ENCODE measurements at regions not wholly inside any gene's neighbourhood (a gene's known extent, or its start where the extent isn't known, plus 50 kb on each side); places are given as distances from the start of the nearest gene placed in this dataset.
A peak's percentile ranks its signal among the peaks of the same experiment; 100 is the strongest.
"Not testable (repeated sequence)": the region's sequence is repeated elsewhere in the genome, so short reads cannot be mapped to it uniquely, and the experiment has no call there.

GRCh38 chr19:20367811-20368294 is 197.7 kb downstream of the ZNF737 start:
- in situ Hi-C loops (cut with MboI; ENCODE audit: low pct_unique_long_range_greater_than_20kb in 2 of 9, low sequenced_read_pairs in 9 of 9, unreplicated experiment in 9 of 9), result no loop called here
- ATAC-seq (replicated peaks in 6 of 8), result peak in 5 of 8 experiments; percentile 74 to 93 (median 86)
- Histone ChIP-seq H3K4me1 (replicated peaks in 1 of 2) (peaks cover 0 to 9% of the 10 kb centered on the region in 2 donors), H3K27ac (no peak overlapping the region), H3K4me3 (peak overlapping the region in 1 of 5 donors; percentile 20)
- 0 to 100% (median 14%) methylated on average over 1 to 7 of the region's 8 CpGs; no CpG with 5 or more reads in 3 of the 10 experiments for WGBS, 10 experiments

- ATAC-seq (replicated peaks in 6 of 8), result no peak
- H3K4me3 ChIP-seq, result no peak overlapping the region
- H3K27ac ChIP-seq, result no peak overlapping the region
- peaks cover 0 to 9% of the 10 kb centered on the region in 2 donors for H3K4me1 ChIP-seq (replicated peaks in 1 of 2)
- in situ Hi-C loops (cut with MboI; ENCODE audit: low pct_unique_long_range_greater_than_20kb in 2 of 9, low sequenced_read_pairs in 9 of 9, unreplicated experiment in 9 of 9), result no loop called here
- whole genome bisulfite sequencing, 10 experiments, result 0 to 96% (median 52%) methylated on average over 1 to 5 of the region's 6 CpGs; no CpG with 5 or more reads in 2 of the 10 experiments
These were observed 198.1 kb downstream of the ZNF486 start for GRCh38 chr19:20365146-20365545.

- in situ Hi-C loops (cut with MboI; ENCODE audit: low pct_unique_long_range_greater_than_20kb in 2 of 9, low sequenced_read_pairs in 9 of 9, unreplicated experiment in 9 of 9), result no loop called here
- 27 to 100% (median 79%) methylated on average over 1 to 11 of the region's 11 CpGs; no CpG with 5 or more reads in 2 of the 10 experiments for WGBS, 10 experiments
- Histone ChIP-seq H3K27ac (no peak overlapping the region), H3K4me3 (no peak overlapping the region), H3K4me1 (replicated peaks in 1 of 2) (no peaks in the 10 kb centered on the region)
- no peak for ATAC-seq (replicated peaks in 6 of 8)
These were observed 193.1 kb downstream of the ZNF486 start for GRCh38 chr19:20359933-20360720.

GRCh38 chr19:20358841-20359465 is 191.9 kb downstream of the ZNF486 start:
- H3K4me1 ChIP-seq (replicated peaks in 1 of 2); H3K4me3 ChIP-seq; ATAC-seq (replicated peaks in 6 of 8); in situ Hi-C loops (cut with MboI; ENCODE audit: low pct_unique_long_range_greater_than_20kb in 2 of 9, low sequenced_read_pairs in 9 of 9, unreplicated experiment in 9 of 9); H3K27ac ChIP-seq: not testable (repeated sequence)
- WGBS, 10 experiments, result 13 to 100% (median 72%) methylated on average over 1 to 6 of the region's 7 CpGs; no CpG with 5 or more reads in 1 of the 10 experiments

GRCh38 chr19:20357921-20358320 is 190.9 kb downstream of the ZNF486 start:
- in situ Hi-C loops (cut with MboI; ENCODE audit: low pct_unique_long_range_greater_than_20kb in 2 of 9, low sequenced_read_pairs in 9 of 9, unreplicated experiment in 9 of 9), result no loop called here
- Histone ChIP-seq H3K4me1 (replicated peaks in 1 of 2) (no peaks in the 10 kb centered on the region), H3K4me3 (no peak overlapping the region), H3K27ac (no peak overlapping the region)
- WGBS, 10 experiments, result 50 to 100% (median 69%) methylated on average over 1 to 6 of the region's 6 CpGs
- ATAC-seq (replicated peaks in 6 of 8), result no peak

GRCh38 chr19:20351244-20351643 is 184.2 kb downstream of the ZNF486 start:
- H3K4me1 ChIP-seq (replicated peaks in 1 of 2), result peaks cover 0 to 3% of the 10 kb centered on the region in 2 donors
- no peak overlapping the region for H3K4me3 ChIP-seq
- in situ Hi-C loops (cut with MboI; ENCODE audit: low pct_unique_long_range_greater_than_20kb in 2 of 9, low sequenced_read_pairs in 9 of 9, unreplicated experiment in 9 of 9), result no loop called here
- no peak for ATAC-seq (replicated peaks in 6 of 8)
- no peak overlapping the region for H3K27ac ChIP-seq

- H3K27ac ChIP-seq, result no peak overlapping the region
- peaks cover 0 to 3% of the 10 kb centered on the region in 2 donors for H3K4me1 ChIP-seq (replicated peaks in 1 of 2)
- ATAC-seq (replicated peaks in 6 of 8), result peak in 1 of 8 experiments; percentile 73
- no peak overlapping the region for H3K4me3 ChIP-seq
- WGBS, 10 experiments, result 0 to 92% (median 74%) methylated on average over 1 to 2 of the region's 2 CpGs; no CpG with 5 or more reads in 3 of the 10 experiments
- in situ Hi-C loops (cut with MboI; ENCODE audit: low pct_unique_long_range_greater_than_20kb in 2 of 9, low sequenced_read_pairs in 9 of 9, unreplicated experiment in 9 of 9), result no loop called here
These were observed 182.2 kb downstream of the ZNF486 start for GRCh38 chr19:20349206-20349605.

GRCh38 chr19:20339444-20339843 is 172.4 kb downstream of the ZNF486 start:
- no peak overlapping the region for H3K4me3 ChIP-seq
- H3K27ac ChIP-seq, result no peak overlapping the region
- WGBS, 10 experiments, result 57 to 98% (median 87%) methylated on average over 3 to 4 of the region's 4 CpGs; no CpG with 5 or more reads in 1 of the 10 experiments
- no peaks in the 10 kb centered on the region for H3K4me1 ChIP-seq (replicated peaks in 1 of 2)
- no peak for ATAC-seq (replicated peaks in 6 of 8)
- in situ Hi-C loops (cut with MboI; ENCODE audit: low pct_unique_long_range_greater_than_20kb in 2 of 9, low sequenced_read_pairs in 9 of 9, unreplicated experiment in 9 of 9), result no loop called here

- WGBS, 10 experiments, result 0 to 100% (median 56%) methylated on average over 1 to 3 of the region's 3 CpGs; no CpG with 5 or more reads in 1 of the 10 experiments
These were observed 167.7 kb downstream of the ZNF486 start for GRCh38 chr19:20334760-20335159.

GRCh38 chr19:20333508-20333907 is 166.5 kb downstream of the ZNF486 start:
- in situ Hi-C loops (cut with MboI; ENCODE audit: low pct_unique_long_range_greater_than_20kb in 2 of 9, low sequenced_read_pairs in 9 of 9, unreplicated experiment in 9 of 9), result no loop called here
- Histone ChIP-seq H3K4me1 (replicated peaks in 1 of 2) (no peaks in the 10 kb centered on the region), H3K4me3 (no peak overlapping the region), H3K27ac (no peak overlapping the region)
- no peak for ATAC-seq (replicated peaks in 6 of 8)
- 0 to 100% (median 48%) methylated on average over 1 of the region's 1 CpG; no CpG with 5 or more reads in 2 of the 10 experiments for WGBS, 10 experiments

More at GRCh38 chr19:20334760-20335159, 167.7 kb downstream of the ZNF486 start:
- no peak for ATAC-seq (replicated peaks in 6 of 8)
- in situ Hi-C loops (cut with MboI; ENCODE audit: low pct_unique_long_range_greater_than_20kb in 2 of 9, low sequenced_read_pairs in 9 of 9, unreplicated experiment in 9 of 9), result no loop called here
- no peaks in the 10 kb centered on the region for H3K4me1 ChIP-seq (replicated peaks in 1 of 2)
- H3K27ac ChIP-seq, result no peak overlapping the region
- H3K4me3 ChIP-seq, result no peak overlapping the region

GRCh38 chr19:20325151-20325550 is 158.1 kb downstream of the ZNF486 start:
- Histone ChIP-seq H3K4me1 (replicated peaks in 1 of 2) (no peaks in the 10 kb centered on the region), H3K27ac (no peak overlapping the region), H3K4me3 (no peak overlapping the region)
- ATAC-seq (replicated peaks in 6 of 8), result no peak
- in situ Hi-C loops (cut with MboI; ENCODE audit: low pct_unique_long_range_greater_than_20kb in 2 of 9, low sequenced_read_pairs in 9 of 9, unreplicated experiment in 9 of 9), result no loop called here

GRCh38 chr19:20321139-20321763 is 154.2 kb downstream of the ZNF486 start:
- Histone ChIP-seq H3K4me3 (no peak overlapping the region), H3K27ac (no peak overlapping the region), H3K4me1 (replicated peaks in 1 of 2) (no peaks in the 10 kb centered on the region)
- 0 to 88% (median 57%) methylated on average over 1 to 3 of the region's 3 CpGs; no CpG with 5 or more reads in 3 of the 10 experiments for WGBS, 10 experiments
- ATAC-seq (replicated peaks in 6 of 8), result peak in 3 of 8 experiments; percentile 38 to 96 (median 61)
- in situ Hi-C loops (cut with MboI; ENCODE audit: low pct_unique_long_range_greater_than_20kb in 2 of 9, low sequenced_read_pairs in 9 of 9, unreplicated experiment in 9 of 9), result no loop called here

GRCh38 chr19:20320191-20320590 is 153.2 kb downstream of the ZNF486 start:
- Histone ChIP-seq H3K4me1 (replicated peaks in 1 of 2) (no peaks in the 10 kb centered on the region), H3K27ac (no peak overlapping the region), H3K4me3 (no peak overlapping the region)
- in situ Hi-C loops (cut with MboI; ENCODE audit: low pct_unique_long_range_greater_than_20kb in 2 of 9, low sequenced_read_pairs in 9 of 9, unreplicated experiment in 9 of 9), result no loop called here
- WGBS, 10 experiments, result 0 to 57% (median 40%) methylated on average over 1 of the region's 1 CpG; no CpG with 5 or more reads in 7 of the 10 experiments
- ATAC-seq (replicated peaks in 6 of 8), result peak in 2 of 8 experiments; percentile 49 to 81
